Muscle of back (tissue), 3 donors: ENCODE measurements at regions not wholly inside any gene's neighbourhood (a gene's known extent, or its start where the extent isn't known, plus 50 kb on each side); places are given as distances from the start of the nearest gene placed in this dataset.
"Not testable (repeated sequence)": the region's sequence is repeated elsewhere in the genome, so short reads cannot be mapped to it uniquely, and the experiment has no call there.

Source experiments
- DNase-seq, 3 donors: peaks; one replicate each; pipeline versions ENCODE4 v3.0.0 to v3.0.0-alpha.2; 2013

GRCh38 chr3:106965307-106965706, 411.9 kb upstream of the CCDC54 start:
- DNase-seq = no peak

- DNase-seq = no peak
Measured at GRCh38 chr3:106969596-106969995, 407.6 kb upstream of the CCDC54 start.

GRCh38 chr3:106981392-106981791, 395.8 kb upstream of the CCDC54 start:
- DNase-seq = no peak

GRCh38 chr3:106985721-106986120, 391.5 kb upstream of the CCDC54 start:
- DNase-seq = no peak

DNA sequence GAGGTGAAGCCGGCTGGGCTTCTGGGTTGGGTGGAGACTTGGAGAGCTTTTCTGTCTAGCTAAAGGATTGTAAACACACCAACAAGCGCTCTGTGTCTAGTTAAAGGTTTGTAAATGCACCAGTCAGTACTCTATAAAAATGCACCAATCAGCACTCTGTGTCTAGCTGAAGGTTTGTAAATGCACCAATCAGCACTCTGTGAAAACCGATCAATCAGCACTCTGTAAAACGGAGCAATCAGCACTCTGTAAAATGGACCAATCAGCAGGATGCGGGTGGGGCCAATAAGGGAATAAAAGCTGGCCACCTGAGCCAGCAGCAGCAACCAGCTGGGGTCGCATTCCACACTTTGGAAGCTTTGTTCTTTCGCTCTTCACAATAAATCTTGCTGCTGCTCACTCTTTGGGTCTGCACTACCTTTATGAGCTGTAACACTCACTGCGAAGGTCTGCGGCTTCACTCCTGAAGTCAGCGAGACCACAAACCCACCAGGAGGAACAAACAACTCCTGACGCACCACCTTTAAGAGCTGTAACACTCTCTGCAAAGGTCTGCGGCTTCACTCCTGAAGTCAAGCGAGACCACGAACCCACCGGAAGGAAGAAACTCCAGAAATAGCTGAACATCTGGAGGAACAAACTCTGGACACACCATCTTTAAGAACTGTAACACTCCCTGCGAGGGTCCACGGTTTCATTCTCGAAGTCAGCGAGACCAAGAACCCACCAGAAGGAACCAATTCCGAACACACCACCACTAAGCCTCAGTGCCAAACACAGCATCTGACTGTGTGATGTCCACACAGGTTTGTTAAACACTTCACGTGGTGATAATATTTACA, 378.2 kb upstream of the CCDC54 start:
- DNase-seq = not testable (repeated sequence)

- DNase-seq = no peak
Measured at GRCh38 chr3:107001635-107002034, 375.6 kb upstream of the CCDC54 start.

DNA sequence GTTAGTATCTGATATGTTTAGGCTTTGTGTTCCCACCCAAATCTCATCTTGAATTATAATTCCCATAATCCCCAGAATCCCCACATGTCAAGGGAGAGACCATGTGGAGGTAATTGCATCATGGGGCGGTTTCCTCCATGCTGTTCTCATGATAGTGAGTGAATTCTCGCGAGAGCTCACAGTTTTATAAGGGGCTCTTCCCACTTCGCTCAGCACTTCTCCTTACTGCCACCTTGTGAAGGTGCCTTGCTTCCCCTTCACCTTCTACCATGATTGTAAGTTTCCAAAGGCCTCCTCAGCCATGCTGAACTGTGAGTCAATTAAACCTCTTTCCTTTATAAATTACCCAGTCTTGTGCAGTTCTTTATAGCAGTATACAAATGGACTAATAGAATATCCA, 371.9 kb upstream of the CCDC54 start:
- not testable (repeated sequence) for DNase-seq

- no peak for DNase-seq
Measured at GRCh38 chr3:107008213-107008612, 369.0 kb upstream of the CCDC54 start.

DNA sequence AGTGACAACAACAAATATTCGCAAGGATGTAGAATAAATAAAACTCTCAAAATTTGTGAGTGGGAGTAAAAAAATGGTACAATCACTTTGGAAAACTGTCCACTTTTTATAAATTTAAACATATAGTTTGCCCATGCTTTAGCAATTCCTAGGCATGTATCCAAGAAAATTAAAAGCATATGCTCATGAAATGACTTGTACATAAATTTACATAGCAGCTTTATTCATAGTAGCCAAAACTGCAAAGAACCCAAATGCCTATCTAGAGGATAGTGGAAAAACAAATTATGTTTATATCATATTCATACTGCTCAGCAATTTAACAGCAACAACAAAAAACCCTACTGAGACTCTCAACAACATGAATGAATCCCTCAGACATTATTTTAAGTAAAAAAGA, 363.6 kb upstream of the CCDC54 start:
- peak in 1 of 3 donors; percentile 30 for DNase-seq

- peak; percentile 12 to 41 (median 22) for DNase-seq
Measured at GRCh38 chr3:107024551-107025026, 352.6 kb upstream of the CCDC54 start.

GRCh38 chr3:107025961-107026360, 351.3 kb upstream of the CCDC54 start:
- no peak for DNase-seq

DNA sequence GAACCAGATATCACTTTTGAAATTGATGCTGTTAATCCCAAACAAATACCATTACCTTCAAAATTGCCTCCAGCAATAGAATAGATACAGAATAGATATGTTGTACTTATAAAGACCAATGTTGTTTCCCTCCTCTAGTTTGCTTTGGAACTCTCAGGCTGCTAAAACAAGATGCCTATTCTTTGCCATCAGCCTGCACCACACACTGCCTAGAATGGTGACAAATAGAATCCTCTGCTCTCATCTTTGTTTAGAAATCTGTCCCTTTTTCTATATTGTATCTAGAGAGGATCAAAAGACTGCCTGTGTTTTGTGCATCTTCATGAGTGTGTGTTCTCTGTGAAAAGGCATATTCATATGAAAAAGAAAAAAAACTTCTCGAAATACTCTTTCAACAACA, 349.2 kb upstream of the CCDC54 start:
- DNase-seq = no peak

DNA sequence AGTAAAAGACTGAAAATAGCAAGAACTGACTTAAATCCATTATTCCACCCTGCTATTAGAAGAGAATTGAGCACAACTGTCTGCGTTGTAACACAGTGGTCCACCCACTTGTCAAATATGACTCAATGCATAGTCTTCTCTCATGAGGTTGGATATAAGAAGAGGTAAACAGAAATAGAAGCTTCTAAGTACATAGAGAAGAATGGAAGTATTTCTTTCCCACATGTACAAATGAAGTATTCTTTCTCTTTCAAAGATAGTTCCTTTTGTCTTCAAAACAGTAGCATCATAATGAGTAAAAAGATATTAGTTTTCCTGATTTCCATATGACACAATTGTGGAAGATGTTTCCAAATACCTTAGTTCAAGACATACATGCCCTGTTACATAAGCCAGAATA, 348.6 kb upstream of the CCDC54 start:
- DNase-seq = no peak

- DNase-seq = no peak
Measured at GRCh38 chr3:107032111-107032510, 345.1 kb upstream of the CCDC54 start.

- DNase-seq = no peak
Measured at GRCh38 chr3:107034142-107034541, 343.1 kb upstream of the CCDC54 start.

DNA sequence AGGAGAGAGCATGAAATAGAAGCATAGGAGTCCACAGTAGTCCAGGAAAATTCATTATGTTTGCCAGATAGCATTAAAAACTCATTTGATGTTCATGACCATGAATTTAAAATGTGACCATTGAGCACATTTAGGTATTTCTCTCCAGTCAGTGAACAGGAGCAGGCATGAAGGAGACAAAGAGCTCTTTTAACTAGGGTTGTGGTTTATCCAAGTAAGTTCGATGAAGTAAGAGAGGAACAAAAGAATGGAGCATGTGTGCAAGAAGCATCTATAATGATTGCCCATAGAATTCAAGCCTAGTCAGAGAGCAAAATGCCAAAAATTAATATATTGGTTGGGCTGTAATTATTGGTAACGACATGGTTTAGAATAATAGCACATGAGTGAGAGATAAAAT, 342.1 kb upstream of the CCDC54 start:
- no peak for DNase-seq

DNA sequence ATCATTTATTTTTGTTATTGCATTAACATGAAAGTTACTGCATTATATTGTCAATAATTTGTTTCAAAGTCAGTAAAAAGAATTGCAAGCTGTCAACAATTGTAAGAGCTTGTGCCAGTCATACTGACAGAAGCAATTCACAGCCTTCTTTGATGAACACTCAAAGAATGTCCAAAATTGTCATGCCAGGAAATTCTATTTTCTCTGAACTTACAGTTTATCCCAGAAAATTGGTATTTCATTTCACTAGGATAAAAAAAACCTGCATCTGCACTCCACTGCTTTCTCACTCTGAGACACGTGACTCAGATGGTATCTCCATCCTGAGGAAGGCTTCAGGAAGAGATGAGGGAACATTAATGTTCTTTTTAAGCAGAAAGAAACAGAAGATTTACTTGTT, 332.6 kb upstream of the CCDC54 start:
- no peak for DNase-seq

- DNase-seq = peak in 1 of 3 donors; percentile 11
Measured at GRCh38 chr3:107045791-107046190, 331.4 kb upstream of the CCDC54 start.

DNA sequence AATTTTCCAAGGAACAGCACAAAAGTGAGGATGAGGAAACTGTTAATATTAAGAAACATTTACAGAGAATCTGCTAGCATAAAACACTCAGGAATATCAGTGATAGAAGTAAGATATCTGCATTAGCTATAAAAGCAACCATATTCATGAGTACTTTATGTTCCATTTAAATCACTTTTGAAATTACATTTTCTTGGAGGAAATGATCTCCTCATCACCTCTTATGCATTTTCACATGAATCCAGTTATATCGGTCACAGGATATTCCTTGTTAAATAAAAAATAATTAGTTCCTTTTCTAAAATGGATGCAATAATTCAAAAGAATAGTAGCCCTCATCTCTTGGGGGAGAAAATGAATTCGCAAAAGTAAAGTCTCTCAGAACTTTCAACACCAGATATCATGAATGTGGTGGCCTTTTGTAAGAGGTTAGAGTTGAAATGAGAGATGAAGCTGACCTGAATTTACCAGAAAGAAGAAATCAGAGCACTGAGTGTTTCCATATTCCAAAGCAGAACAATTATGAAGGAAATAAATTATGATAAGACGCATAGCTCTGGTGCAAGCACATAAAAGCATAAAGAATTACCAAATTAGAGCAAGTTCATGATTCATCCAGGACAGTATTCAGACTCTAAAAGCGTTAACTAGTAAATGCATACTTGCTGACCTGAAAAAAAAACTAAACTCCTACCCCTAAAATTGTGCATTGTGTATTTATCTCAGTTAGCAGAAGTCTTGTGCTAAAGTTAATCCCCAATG, 321.9 kb upstream of the CCDC54 start:
- no peak for DNase-seq

GRCh38 chr3:107061466-107061865, 315.8 kb upstream of the CCDC54 start:
- no peak for DNase-seq

- no peak for DNase-seq
Measured at GRCh38 chr3:107062310-107062709, 314.9 kb upstream of the CCDC54 start.

GRCh38 chr3:107062787-107063186, 314.5 kb upstream of the CCDC54 start:
- no peak for DNase-seq

DNA sequence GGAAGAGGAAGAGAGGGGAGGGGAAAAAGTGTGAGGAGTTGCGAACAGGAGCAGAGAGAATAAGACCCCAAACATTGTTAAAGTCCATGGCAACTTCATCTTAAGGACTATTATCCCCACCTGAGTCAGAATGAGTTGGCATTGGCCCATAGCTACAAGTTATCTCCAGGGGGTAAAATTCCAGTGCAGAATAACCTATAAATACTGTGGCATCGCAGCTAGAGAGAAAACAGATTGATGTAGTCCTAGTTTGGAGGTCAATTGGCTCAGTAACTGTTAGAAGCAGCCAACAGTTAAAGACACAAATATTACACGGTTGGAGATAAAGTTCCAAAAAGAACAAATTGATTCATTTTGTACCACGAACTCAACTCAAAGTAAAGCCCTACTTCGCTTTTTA, 313.9 kb upstream of the CCDC54 start:
- peak in 1 of 3 donors; percentile 23 for DNase-seq
